GM18873 (cell line): ENCODE measurements at regions not wholly inside any gene's neighbourhood (a gene's known extent, or its start where the extent isn't known, plus 50 kb on each side); places are given as distances from the start of the nearest gene placed in this dataset.

Source experiments
- ATAC-seq: cut with Tn5 transposase; IDR thresholded peaks from one replicate; pipeline ENCODE4 v1.9.1; 2021; ENCODE audit warnings: mild to moderate bottlenecking, moderate library complexity, moderate number of reproducible peaks; ENCODE audit not compliant: unreplicated experiment, low FRiP score

GRCh38 chr5:175059687-175060211 lies 335.4 kb downstream of the MSX2 start:
- ATAC-seq, result no peak

- no peak for ATAC-seq
Measured at GRCh38 chr5:175056831-175057230, 332.4 kb downstream of the MSX2 start.

- no peak for ATAC-seq
Measured at GRCh38 chr5:175054243-175054642, 329.9 kb downstream of the MSX2 start.

- ATAC-seq, result no peak
Measured at GRCh38 chr5:175052351-175052750, 328.0 kb downstream of the MSX2 start.

GRCh38 chr5:175047048-175047447 lies 322.7 kb downstream of the MSX2 start:
- no peak for ATAC-seq

GRCh38 chr5:175045820-175046219 lies 321.4 kb downstream of the MSX2 start:
- ATAC-seq, result no peak

GRCh38 chr5:175037820-175038219 lies 313.4 kb downstream of the MSX2 start:
- ATAC-seq, result no peak

- no peak for ATAC-seq
Measured at GRCh38 chr5:175035882-175036533, 311.6 kb downstream of the MSX2 start.

- ATAC-seq, result no peak
Measured at GRCh38 chr5:175034924-175035323, 310.5 kb downstream of the MSX2 start.

- no peak for ATAC-seq
Measured at GRCh38 chr5:175032741-175033151, 308.4 kb downstream of the MSX2 start.

GRCh38 chr5:175032013-175032412 lies 307.6 kb downstream of the MSX2 start:
- ATAC-seq, result no peak

- ATAC-seq, result no peak
Measured at GRCh38 chr5:175027390-175027789, 303.0 kb downstream of the MSX2 start.

- ATAC-seq, result no peak
Measured at GRCh38 chr5:175025077-175025476, 300.7 kb downstream of the MSX2 start.

GRCh38 chr5:175021841-175022625 lies 297.7 kb downstream of the MSX2 start:
- no peak for ATAC-seq

- no peak for ATAC-seq
Measured at GRCh38 chr5:175021321-175021720, 296.9 kb downstream of the MSX2 start.

GRCh38 chr5:175015028-175015685 lies 290.8 kb downstream of the MSX2 start:
- ATAC-seq, result no peak

GRCh38 chr5:175013251-175013650 lies 288.9 kb downstream of the MSX2 start:
- no peak for ATAC-seq

GRCh38 chr5:175012267-175012666 lies 287.9 kb downstream of the MSX2 start:
- ATAC-seq, result no peak

- no peak for ATAC-seq
Measured at GRCh38 chr5:175003531-175003930, 279.1 kb downstream of the MSX2 start.

GRCh38 chr5:175001876-175002645 lies 277.7 kb downstream of the MSX2 start:
- ATAC-seq, result no peak

GRCh38 chr5:175001311-175001710 lies 276.9 kb downstream of the MSX2 start:
- ATAC-seq, result no peak
